Right lobe of liver (tissue), 4 donors: ENCODE measurements at regions not wholly inside any gene's neighbourhood (a gene's known extent, or its start where the extent isn't known, plus 50 kb on each side); places are given as distances from the start of the nearest gene placed in this dataset.

Source experiments
- POLR2A ChIP-seq: fragments of 450-650 bp; IDR thresholded peaks from one replicate; pipeline ENCODE4 v1.6.1; 2017; ENCODE audit warnings: antibody characterized with exemption, mild to moderate bottlenecking
- TF ChIP-seq, protein P1 (sequence below), 4 donors: fragments of 200-600 bp in 3 of 4; fragments of 450-650 bp in 1 of 4; IDR thresholded peaks; one replicate each; pipeline versions ENCODE4 v1.5.1 to v1.8.0; 2016 to 2022; ENCODE audit warnings: antibody characterized with exemption in 4 of 4, mild to moderate bottlenecking in 2 of 4
- donor health status: DM: no; HTN: no; CAD: no.
- donor health status: DM: no; HTN: no; CAD: no.
- donor health status: DM: no; HTN: yes; CAD: no.

DNA sequence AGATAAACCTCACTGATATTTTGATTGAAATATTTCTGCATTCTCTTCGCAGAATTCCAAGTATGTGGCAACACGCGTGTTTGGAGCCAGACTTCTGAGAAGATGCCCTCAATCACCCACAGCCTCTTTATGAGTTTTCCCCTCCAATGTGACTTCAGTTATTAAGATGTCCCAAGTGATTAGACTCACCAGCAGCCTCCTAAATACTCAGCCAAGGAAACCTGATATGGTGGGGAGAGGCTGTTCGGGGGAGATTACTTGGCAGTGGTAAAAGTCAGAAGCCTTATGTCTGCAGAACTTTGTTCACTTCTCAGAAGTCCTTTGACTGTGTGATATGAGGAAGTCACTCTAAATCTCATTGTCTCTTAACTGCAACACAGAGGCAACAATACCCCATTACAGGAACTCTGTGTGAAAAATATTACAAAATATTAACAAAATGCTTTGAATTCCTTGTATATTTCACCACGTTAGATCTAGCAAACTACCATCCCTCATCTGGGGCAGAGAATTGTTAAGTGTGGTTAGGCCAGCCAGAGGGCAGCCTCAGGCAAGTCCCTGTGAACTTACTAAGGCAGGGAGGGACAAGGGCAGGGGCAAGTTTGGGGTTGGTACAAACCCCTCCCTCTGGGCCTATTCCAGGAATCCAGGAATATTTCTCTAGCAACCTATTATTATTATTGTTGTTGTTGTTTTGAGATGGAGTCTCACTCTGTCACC lies 151.4 kb upstream of the USP9X start:
- TF ChIP-seq POLR2A = no peak
- TF ChIP-seq, protein P1, sequence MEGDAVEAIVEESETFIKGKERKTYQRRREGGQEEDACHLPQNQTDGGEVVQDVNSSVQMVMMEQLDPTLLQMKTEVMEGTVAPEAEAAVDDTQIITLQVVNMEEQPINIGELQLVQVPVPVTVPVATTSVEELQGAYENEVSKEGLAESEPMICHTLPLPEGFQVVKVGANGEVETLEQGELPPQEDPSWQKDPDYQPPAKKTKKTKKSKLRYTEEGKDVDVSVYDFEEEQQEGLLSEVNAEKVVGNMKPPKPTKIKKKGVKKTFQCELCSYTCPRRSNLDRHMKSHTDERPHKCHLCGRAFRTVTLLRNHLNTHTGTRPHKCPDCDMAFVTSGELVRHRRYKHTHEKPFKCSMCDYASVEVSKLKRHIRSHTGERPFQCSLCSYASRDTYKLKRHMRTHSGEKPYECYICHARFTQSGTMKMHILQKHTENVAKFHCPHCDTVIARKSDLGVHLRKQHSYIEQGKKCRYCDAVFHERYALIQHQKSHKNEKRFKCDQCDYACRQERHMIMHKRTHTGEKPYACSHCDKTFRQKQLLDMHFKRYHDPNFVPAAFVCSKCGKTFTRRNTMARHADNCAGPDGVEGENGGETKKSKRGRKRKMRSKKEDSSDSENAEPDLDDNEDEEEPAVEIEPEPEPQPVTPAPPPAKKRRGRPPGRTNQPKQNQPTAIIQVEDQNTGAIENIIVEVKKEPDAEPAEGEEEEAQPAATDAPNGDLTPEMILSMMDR (IDR thresholded peaks at IDR 0.05) = peak in 1 of 4 donors; percentile 9
